ENCODE measurements at regions not wholly inside any gene's neighbourhood (a gene's known extent, or its start where the extent isn't known, plus 50 kb on each side); places are given as distances from the start of the nearest gene placed in this dataset.

GRCh38 chr16:51699686-51700396 is 548.8 kb upstream of the SALL1 start:
- no peak for TF ChIP-seq ZMYM3 (CRISPR knock-in tag; IDR thresholded peaks at IDR 0.05)
- no peak for TF ChIP-seq ZNF121 (CRISPR knock-in tag; IDR thresholded peaks at IDR 0.05)
- no peak for TF ChIP-seq BCLAF1 (IDR thresholded peaks at IDR 0.05)
